ENCODE measurements at regions not wholly inside any gene's neighbourhood (a gene's known extent, or its start where the extent isn't known, plus 50 kb on each side); places are given as distances from the start of the nearest gene placed in this dataset.

GRCh38 chr17:63099425-63099824, 133.4 kb downstream of the TANC2 start:
- Histone ChIP-seq H3K79me2 (ENCODE audit: insufficient read depth, low read length) (no peaks in the 10 kb centered on the region), H3K9me2 (ENCODE audit: low read depth, low read length) (no peaks in the 10 kb centered on the region), H3K4me2 (ENCODE audit: low read length) (no peak overlapping the region), H3K27ac (ENCODE audit: low read depth, low read length, poor library complexity, severe bottlenecking) (no peak overlapping the region), H3K9me3 (ENCODE audit: low read length) (no peaks in the 10 kb centered on the region), H2AFZ (ENCODE audit: low read length) (no peak overlapping the region), H3K36me3 (ENCODE audit: insufficient read depth, low read length) (no peaks in the 10 kb centered on the region), H3K4me3 (ENCODE audit: low read depth, low read length, poor library complexity, severe bottlenecking) (no peak overlapping the region), H3K27me3 (ENCODE audit: insufficient read depth, low read length) (no peaks in the 10 kb centered on the region), H3K9ac (ENCODE audit: low read length) (no peak overlapping the region), H3F3A (ENCODE audit: insufficient read depth, low read length) (no peaks in the 10 kb centered on the region), H4K20me1 (ENCODE audit: insufficient read depth, low read length) (no peaks in the 10 kb centered on the region), H3K4me1 (ENCODE audit: insufficient read depth, low read length, severe bottlenecking) (no peaks in the 10 kb centered on the region)
- TF ChIP-seq CTCF (IDR thresholded peaks at IDR 0.05; ENCODE audit: low read length) (no peak), EZH2 (IDR thresholded peaks at IDR 0.05; ENCODE audit: borderline replicate concordance, low read length) (no peak)

GRCh38 chr17:63102034-63102433, 136.0 kb downstream of the TANC2 start:
- Histone ChIP-seq H3K36me3 (ENCODE audit: insufficient read depth, low read length) (no peaks in the 10 kb centered on the region), H3K27ac (ENCODE audit: low read depth, low read length, poor library complexity, severe bottlenecking) (no peak overlapping the region), H2AFZ (ENCODE audit: low read length) (no peak overlapping the region), H3K4me1 (ENCODE audit: insufficient read depth, low read length, severe bottlenecking) (no peaks in the 10 kb centered on the region), H3K4me3 (ENCODE audit: low read depth, low read length, poor library complexity, severe bottlenecking) (no peak overlapping the region), H3K79me2 (ENCODE audit: insufficient read depth, low read length) (no peaks in the 10 kb centered on the region), H3K9me3 (ENCODE audit: low read length) (no peaks in the 10 kb centered on the region), H3F3A (ENCODE audit: insufficient read depth, low read length) (no peaks in the 10 kb centered on the region), H4K20me1 (ENCODE audit: insufficient read depth, low read length) (no peaks in the 10 kb centered on the region), H3K4me2 (ENCODE audit: low read length) (no peak overlapping the region), H3K27me3 (ENCODE audit: insufficient read depth, low read length) (no peaks in the 10 kb centered on the region), H3K9ac (ENCODE audit: low read length) (no peak overlapping the region), H3K9me2 (ENCODE audit: low read depth, low read length) (no peaks in the 10 kb centered on the region)
- no peak for TF ChIP-seq CTCF (IDR thresholded peaks at IDR 0.05; ENCODE audit: low read length)
- TF ChIP-seq EZH2 (IDR thresholded peaks at IDR 0.05; ENCODE audit: borderline replicate concordance, low read length): no peak

GRCh38 chr17:63106050-63106449, 140.0 kb downstream of the TANC2 start:
- H3K36me3 ChIP-seq (ENCODE audit: insufficient read depth, low read length): no peaks in the 10 kb centered on the region
- no peak overlapping the region for H3K4me2 ChIP-seq (ENCODE audit: low read length)
- H3F3A ChIP-seq (ENCODE audit: insufficient read depth, low read length): no peaks in the 10 kb centered on the region
- H3K9ac ChIP-seq (ENCODE audit: low read length): no peak overlapping the region
- H3K4me1 ChIP-seq (ENCODE audit: insufficient read depth, low read length, severe bottlenecking): no peaks in the 10 kb centered on the region
- no peak overlapping the region for H3K4me3 ChIP-seq (ENCODE audit: low read depth, low read length, poor library complexity, severe bottlenecking)
- TF ChIP-seq EZH2 (IDR thresholded peaks at IDR 0.05; ENCODE audit: borderline replicate concordance, low read length): no peak
- TF ChIP-seq CTCF (IDR thresholded peaks at IDR 0.05; ENCODE audit: low read length): no peak
- no peak overlapping the region for H3K27ac ChIP-seq (ENCODE audit: low read depth, low read length, poor library complexity, severe bottlenecking)
- no peak overlapping the region for H2AFZ ChIP-seq (ENCODE audit: low read length)
- no peaks in the 10 kb centered on the region for H3K9me3 ChIP-seq (ENCODE audit: low read length)
- H3K27me3 ChIP-seq (ENCODE audit: insufficient read depth, low read length): no peaks in the 10 kb centered on the region
- no peaks in the 10 kb centered on the region for H4K20me1 ChIP-seq (ENCODE audit: insufficient read depth, low read length)
- H3K79me2 ChIP-seq (ENCODE audit: insufficient read depth, low read length): no peaks in the 10 kb centered on the region
- no peaks in the 10 kb centered on the region for H3K9me2 ChIP-seq (ENCODE audit: low read depth, low read length)
